ENCODE measurements at regions not wholly inside any gene's neighbourhood (a gene's known extent, or its start where the extent isn't known, plus 50 kb on each side); places are given as distances from the start of the nearest gene placed in this dataset.

GRCh38 chr6:114605656-114606055 lies 262.8 kb upstream of the HS3ST5 start:
- TF ChIP-seq POLR2A (IDR thresholded peaks at IDR 0.05; ENCODE audit: low read depth, low read length) (no peak), USF2 (IDR thresholded peaks at IDR 0.05; ENCODE audit: borderline replicate concordance, low read depth, low read length) (no peak), POLR2AphosphoS5 (IDR thresholded peaks at IDR 0.05; ENCODE audit: low read length) (no peak), CTCF (IDR thresholded peaks at IDR 0.05 in 2 of 3, conservative IDR thresholded peaks at IDR 0.05 in 1 of 3; ENCODE audit: control insufficient read depth in 2 of 3, extremely low read depth in 1 of 3, insufficient read depth in 1 of 3, low read depth in 3 of 3, low read length in 3 of 3) (no peak), ELK1 (IDR thresholded peaks at IDR 0.05; ENCODE audit: low read depth, low read length) (no peak)
